HCT116 (cell line): ENCODE measurements at regions not wholly inside any gene's neighbourhood (a gene's known extent, or its start where the extent isn't known, plus 50 kb on each side); places are given as distances from the start of the nearest gene placed in this dataset.

Experiments used
- ATAC-seq: fragments of 200-7000 bp; cut with Tn5 transposase; 2 replicates; pipeline ENCODE4 v1.9.1; 2020; ENCODE audit warnings: mild to moderate bottlenecking, moderate library complexity
- BruUV-seq: library from RNA; stranded (reverse); fragments of 400-500 nt; replicated peaks from 2 replicates; lab custom pipeline; 2021; lab: Mats Ljungman, UMichigan
- CTCF ChIA-PET: fragments of 300-600 bp; sonication (Branson Sonifier 250); formaldehyde crosslinking; loops from one replicate; lab custom pipeline; 2021; ENCODE audit warnings: antibody characterized with exemption; lab: Charles Lee
- POLR2A ChIA-PET: fragments of 300-600, 350-600 bp; sonication (Branson Sonifier 250); formaldehyde crosslinking; loops from one replicate; lab custom pipeline; 2021; ENCODE audit warnings: antibody characterized with exemption; lab: Charles Lee
- RAD21 ChIA-PET, 2 experiments: fragments of 300-600 bp; sonication (Branson Sonifier 250); formaldehyde crosslinking; loops; one replicate each; lab custom pipeline; 2023; ENCODE audit warnings: low total read pairs in 2 of 2; ENCODE audit not compliant: uncharacterized antibody in 2 of 2, unreplicated experiment in 2 of 2, low non-redundant PET in 1 of 2; lab: Charles Lee
- DNase-seq: peaks from one replicate; pipeline ENCODE4 v3.0.0-alpha.2; 2010; ENCODE audit warnings: low read depth, low spot score
- H2AFZ ChIP-seq: fragments of 200-600 bp; shearing (Covaris generic), sonication (generic); 2 replicates; pipeline ENCODE4 v1.6.1; 2017; ENCODE audit warnings: low read depth, mixed run types, mixed read lengths, antibody characterized with exemption, low read length; ENCODE audit not compliant: poor library complexity, severe bottlenecking
- H3K27ac ChIP-seq: 2 replicates; pipeline ENCODE4 v1.5.1; 2012; ENCODE audit warnings: low read depth, low read length
- H3K27me3 ChIP-seq: fragments of 200-600 bp; sonication (generic); 2 replicates; pipeline ENCODE4 v1.6.1; 2016; ENCODE audit warnings: mixed run types, low read length, mixed read lengths; ENCODE audit not compliant: insufficient read depth
- H3K36me3 ChIP-seq, 2 experiments: fragments of 200-500 bp in 1 of 2; fragments of 200-600 bp in 1 of 2; sonication (Bioruptor generic) in 1 of 2; sonication (generic) in 1 of 2; 2 replicates each; pipeline versions ENCODE4 v1.5.1 to v1.6.1; 2014 to 2016; ENCODE audit warnings: low read length in 2 of 2, inconsistent platforms in 1 of 2, mixed read lengths in 1 of 2, mixed run types in 1 of 2; ENCODE audit not compliant: insufficient read depth in 2 of 2, control insufficient read depth in 1 of 2
- H3K4me1 ChIP-seq, 2 experiments: fragments of 200-600 bp in 1 of 2; sonication (generic) in 1 of 2; 2 replicates each; pipeline versions ENCODE4 v1.5.1 to v1.6.1; 2012 to 2017; ENCODE audit warnings: low read length in 2 of 2, inconsistent platforms in 1 of 2, mild to moderate bottlenecking in 1 of 2, mixed read lengths in 1 of 2, mixed run types in 1 of 2, moderate library complexity in 1 of 2; ENCODE audit not compliant: insufficient read depth in 2 of 2, control insufficient read depth in 1 of 2
- H3K4me2 ChIP-seq: fragments of 200-600 bp; sonication (generic); 2 replicates; pipeline ENCODE4 v1.6.1; 2017; ENCODE audit warnings: mixed run types, low read length, mixed read lengths
- H3K4me3 ChIP-seq, 2 experiments: fragments of 200-600 bp in 1 of 2; sonication (generic) in 1 of 2; replicated peaks in 1 of 2; 2 replicates each; pipeline ENCODE4 v1.5.1; 2011 to 2016; ENCODE audit warnings: low read length in 2 of 2, control low read depth in 1 of 2, low read depth in 1 of 2, mild to moderate bottlenecking in 1 of 2, mixed read lengths in 1 of 2, mixed run types in 1 of 2
- H3K79me2 ChIP-seq: fragments of 200-600 bp; sonication (generic); 2 replicates; pipeline ENCODE4 v1.6.1; 2017; ENCODE audit warnings: mild to moderate bottlenecking, mixed run types, low read length, moderate library complexity, mixed read lengths; ENCODE audit not compliant: insufficient read depth
- H3K9ac ChIP-seq: fragments of 200-600 bp; sonication (generic); 2 replicates; pipeline ENCODE4 v1.6.1; 2016; ENCODE audit warnings: low read length, mixed read lengths
- H3K9me2 ChIP-seq: fragments of 200-600 bp; sonication (generic), shearing (Covaris generic); 2 replicates; pipeline ENCODE4 v1.6.1; 2017; ENCODE audit warnings: mixed run types, mild to moderate bottlenecking, moderate library complexity; ENCODE audit not compliant: insufficient read depth
- H3K9me3 ChIP-seq, 2 experiments: fragments of 200-500 bp in 1 of 2; fragments of 200-600 bp in 1 of 2; sonication (Bioruptor generic) in 1 of 2; sonication (generic) in 1 of 2; 2 replicates each; pipeline ENCODE4 v1.6.1; 2014 to 2017; ENCODE audit warnings: low read length in 2 of 2, mixed read lengths in 2 of 2, inconsistent platforms in 1 of 2, low read depth in 1 of 2, mild to moderate bottlenecking in 1 of 2, mixed run types in 1 of 2, moderate library complexity in 1 of 2; ENCODE audit not compliant: control insufficient read depth in 1 of 2, insufficient read depth in 1 of 2
- H4K20me1 ChIP-seq: fragments of 200-600 bp; sonication (generic), shearing (Covaris generic); 2 replicates; pipeline ENCODE4 v1.6.1; 2017; ENCODE audit warnings: mixed run types, mild to moderate bottlenecking, moderate library complexity; ENCODE audit not compliant: insufficient read depth
- EGR1 ChIP-seq: IDR thresholded peaks from 2 replicates; pipeline ENCODE4 v1.6.1; 2012; ENCODE audit warnings: low read depth
- ELF1 ChIP-seq: IDR thresholded peaks from 2 replicates; pipeline ENCODE4 v1.6.1; 2012; ENCODE audit warnings: low read depth, borderline replicate concordance
- FOSL1 ChIP-seq: IDR thresholded peaks from 2 replicates; pipeline ENCODE4 v1.6.1; 2012; ENCODE audit warnings: low read depth
- JUND ChIP-seq: IDR thresholded peaks from 2 replicates; pipeline ENCODE4 v1.6.1; 2012
- POLR2A ChIP-seq: IDR thresholded peaks from 2 replicates; pipeline ENCODE4 v1.7.0; 2011; ENCODE audit warnings: borderline replicate concordance; ENCODE audit not compliant: insufficient read depth, insufficient read length; ENCODE audit errors: extremely low read depth
- RAD21 ChIP-seq: IDR thresholded peaks from 2 replicates; pipeline ENCODE4 v1.6.1; 2012; ENCODE audit warnings: low read depth, mild to moderate bottlenecking
- SIN3A ChIP-seq: IDR thresholded peaks from 2 replicates; pipeline ENCODE4 v1.6.1; 2012; ENCODE audit warnings: low read depth
- SP1 ChIP-seq: IDR thresholded peaks from 2 replicates; pipeline ENCODE4 v1.6.1; 2012; ENCODE audit warnings: low read depth
- TCF7L2 ChIP-seq: IDR thresholded peaks from 2 replicates; pipeline ENCODE4 v1.7.0; 2011; ENCODE audit warnings: borderline replicate concordance, inconsistent platforms; ENCODE audit not compliant: insufficient read depth, insufficient read length; ENCODE audit errors: extremely low read depth
- YY1 ChIP-seq: IDR thresholded peaks from 2 replicates; pipeline ENCODE4 v1.6.1; 2011; ENCODE audit warnings: low read length, low read depth, moderate library complexity, mild to moderate bottlenecking; ENCODE audit not compliant: insufficient replicate concordance; ENCODE audit errors: extremely low read depth
- ZFX ChIP-seq: fragments of 450-650 bp; IDR thresholded peaks from 2 replicates; pipeline ENCODE4 v1.6.1; 2017
- intact Hi-C: fragments of 100-400 bp; cut with micrococcal nuclease; formaldehyde crosslinking; loops from 2 replicates; pipeline ENCODE4 v1.10.0; 2022
- TF ChIP-seq, protein P1 (sequence below): IDR thresholded peaks from 2 replicates; pipeline ENCODE4 v1.6.1; 2012
- TF ChIP-seq, protein P2 (sequence below): IDR thresholded peaks from 2 replicates; pipeline ENCODE4 v1.6.1; 2011; ENCODE audit warnings: mild to moderate bottlenecking, low read length, moderate library complexity; ENCODE audit not compliant: insufficient replicate concordance; ENCODE audit errors: extremely low read depth

GRCh38 chr14:81841346-81841745, 307.7 kb upstream of the SEL1L start:
- H2AFZ ChIP-seq, result no peak overlapping the region
- CTCF ChIA-PET, result no interaction called here
- no peaks in the 10 kb centered on the region for H3K4me1 ChIP-seq
- TF ChIP-seq TCF7L2 (no peak), POLR2A (no peak), ZFX (no peak), JUND (no peak), SP1 (no peak), SIN3A (no peak), RAD21 (no peak), EGR1 (no peak), ELF1 (no peak), FOSL1 (no peak), YY1 (no peak)
- TF ChIP-seq, protein P1, sequence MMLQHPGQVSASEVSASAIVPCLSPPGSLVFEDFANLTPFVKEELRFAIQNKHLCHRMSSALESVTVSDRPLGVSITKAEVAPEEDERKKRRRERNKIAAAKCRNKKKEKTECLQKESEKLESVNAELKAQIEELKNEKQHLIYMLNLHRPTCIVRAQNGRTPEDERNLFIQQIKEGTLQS, result no peak
- TF ChIP-seq, protein P2, sequence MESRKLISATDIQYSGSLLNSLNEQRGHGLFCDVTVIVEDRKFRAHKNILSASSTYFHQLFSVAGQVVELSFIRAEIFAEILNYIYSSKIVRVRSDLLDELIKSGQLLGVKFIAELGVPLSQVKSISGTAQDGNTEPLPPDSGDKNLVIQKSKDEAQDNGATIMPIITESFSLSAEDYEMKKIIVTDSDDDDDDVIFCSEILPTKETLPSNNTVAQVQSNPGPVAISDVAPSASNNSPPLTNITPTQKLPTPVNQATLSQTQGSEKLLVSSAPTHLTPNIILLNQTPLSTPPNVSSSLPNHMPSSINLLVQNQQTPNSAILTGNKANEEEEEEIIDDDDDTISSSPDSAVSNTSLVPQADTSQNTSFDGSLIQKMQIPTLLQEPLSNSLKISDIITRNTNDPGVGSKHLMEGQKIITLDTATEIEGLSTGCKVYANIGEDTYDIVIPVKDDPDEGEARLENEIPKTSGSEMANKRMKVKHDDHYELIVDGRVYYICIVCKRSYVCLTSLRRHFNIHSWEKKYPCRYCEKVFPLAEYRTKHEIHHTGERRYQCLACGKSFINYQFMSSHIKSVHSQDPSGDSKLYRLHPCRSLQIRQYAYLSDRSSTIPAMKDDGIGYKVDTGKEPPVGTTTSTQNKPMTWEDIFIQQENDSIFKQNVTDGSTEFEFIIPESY, result no peak
- TF ChIP-seq, all 23 proteins: peak for 0
- H3K27ac ChIP-seq, result no peak overlapping the region
- RAD21 ChIA-PET, result no interaction called here
- peaks cover 0 to 5% of the 10 kb centered on the region in 2 experiments; a peak in 2 of 4 replicates for H3K9me3 ChIP-seq
- H3K9ac ChIP-seq, result no peak overlapping the region
- no TSS peak for BruUV-seq
- ATAC-seq, result no peak
- DNase-seq, result no peak
- H3K36me3 ChIP-seq, result no peaks in the 10 kb centered on the region
- POLR2A ChIA-PET, result no interaction called here
- H4K20me1 ChIP-seq, result no peaks in the 10 kb centered on the region
- H3K79me2 ChIP-seq, result no peaks in the 10 kb centered on the region
- H3K4me2 ChIP-seq, result no peak overlapping the region
- intact Hi-C loops, result no loop called here
- H3K9me2 ChIP-seq, result no peaks in the 10 kb centered on the region
- H3K4me3 ChIP-seq, result no peak overlapping the region
- no peaks in the 10 kb centered on the region for H3K27me3 ChIP-seq
